ENCODE measurements at regions not wholly inside any gene's neighbourhood (a gene's known extent, or its start where the extent isn't known, plus 50 kb on each side); places are given as distances from the start of the nearest gene placed in this dataset.

DNA sequence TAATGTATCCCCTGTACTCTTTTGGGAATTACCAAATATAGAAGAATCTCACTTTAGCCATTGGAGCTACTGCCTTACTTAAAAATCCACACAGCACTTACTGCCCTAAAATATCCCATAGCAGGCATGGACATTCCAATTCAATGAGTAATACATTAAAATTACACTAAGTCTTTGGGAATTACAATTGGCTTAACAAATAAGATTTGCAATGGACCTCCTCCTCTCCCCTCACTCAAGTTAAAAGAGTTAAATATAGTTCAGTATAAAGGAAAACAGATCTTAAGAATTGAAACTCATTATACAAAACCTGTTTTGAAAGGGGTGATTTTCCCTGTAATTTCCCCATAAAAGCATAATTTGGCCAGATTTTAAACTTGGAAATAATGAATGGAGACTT lies 477.1 kb downstream of the SLC16A7 start:
- TF ChIP-seq, protein P1, sequence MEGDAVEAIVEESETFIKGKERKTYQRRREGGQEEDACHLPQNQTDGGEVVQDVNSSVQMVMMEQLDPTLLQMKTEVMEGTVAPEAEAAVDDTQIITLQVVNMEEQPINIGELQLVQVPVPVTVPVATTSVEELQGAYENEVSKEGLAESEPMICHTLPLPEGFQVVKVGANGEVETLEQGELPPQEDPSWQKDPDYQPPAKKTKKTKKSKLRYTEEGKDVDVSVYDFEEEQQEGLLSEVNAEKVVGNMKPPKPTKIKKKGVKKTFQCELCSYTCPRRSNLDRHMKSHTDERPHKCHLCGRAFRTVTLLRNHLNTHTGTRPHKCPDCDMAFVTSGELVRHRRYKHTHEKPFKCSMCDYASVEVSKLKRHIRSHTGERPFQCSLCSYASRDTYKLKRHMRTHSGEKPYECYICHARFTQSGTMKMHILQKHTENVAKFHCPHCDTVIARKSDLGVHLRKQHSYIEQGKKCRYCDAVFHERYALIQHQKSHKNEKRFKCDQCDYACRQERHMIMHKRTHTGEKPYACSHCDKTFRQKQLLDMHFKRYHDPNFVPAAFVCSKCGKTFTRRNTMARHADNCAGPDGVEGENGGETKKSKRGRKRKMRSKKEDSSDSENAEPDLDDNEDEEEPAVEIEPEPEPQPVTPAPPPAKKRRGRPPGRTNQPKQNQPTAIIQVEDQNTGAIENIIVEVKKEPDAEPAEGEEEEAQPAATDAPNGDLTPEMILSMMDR (IDR thresholded peaks at IDR 0.05) = no peak
- no peak for TF ChIP-seq POLR2A (IDR thresholded peaks at IDR 0.05)
- TF ChIP-seq EP300 (IDR thresholded peaks at IDR 0.05) = no peak
